IPS-NIHi7 (cell line): ENCODE measurements at regions not wholly inside any gene's neighbourhood (a gene's known extent, or its start where the extent isn't known, plus 50 kb on each side); places are given as distances from the start of the nearest gene placed in this dataset.
A peak's percentile ranks its signal among the peaks of the same experiment; 100 is the strongest.
"Not testable (repeated sequence)": the region's sequence is repeated elsewhere in the genome, so short reads cannot be mapped to it uniquely, and the experiment has no call there.

Experiments
- DNase-seq: peaks from one replicate; pipeline ENCODE4 v3.0.0; 2012; ENCODE audit warnings: mixed read lengths; ENCODE audit errors: extremely low spot score

GRCh38 chr15:95174301-95175259 lies 943.2 kb downstream of the MCTP2 start:
- DNase-seq: no peak

DNA sequence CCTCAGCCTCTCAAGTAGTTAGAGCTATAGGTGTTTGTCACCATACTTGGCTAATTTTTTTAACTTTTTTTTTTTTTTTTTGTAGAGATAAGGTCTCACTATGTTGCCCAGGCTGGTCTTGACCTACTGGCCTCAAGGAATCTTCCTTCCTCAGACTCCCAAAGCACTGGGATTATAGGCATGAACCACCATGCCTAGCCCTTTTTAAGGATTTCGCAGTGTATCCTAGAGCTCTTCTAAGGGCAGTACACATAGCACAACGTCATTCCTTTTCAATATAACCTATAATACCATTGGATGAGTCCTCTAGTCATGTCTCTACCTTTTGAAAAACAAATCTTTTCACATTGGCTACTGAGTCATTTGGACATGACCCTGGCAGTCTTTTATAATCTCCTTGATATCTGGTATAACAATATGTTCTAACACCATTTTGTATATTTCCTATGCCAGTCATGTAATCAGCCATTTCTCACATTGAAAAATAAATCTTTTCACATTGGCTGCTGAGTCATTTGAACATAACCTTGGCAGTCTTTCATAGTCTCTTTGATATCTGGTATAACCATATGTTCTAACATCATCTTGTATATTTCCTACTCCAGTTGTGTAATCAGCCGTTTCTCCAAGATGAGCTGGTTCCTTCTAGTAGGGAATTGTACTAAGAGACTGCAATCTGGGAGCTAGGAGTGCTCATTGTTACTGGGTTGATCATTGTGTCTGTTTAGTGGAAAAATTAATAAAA lies 944.7 kb downstream of the MCTP2 start:
- DNase-seq: no peak

- no peak for DNase-seq
Measured at GRCh38 chr15:95176794-95177577, 945.6 kb downstream of the MCTP2 start.

DNA sequence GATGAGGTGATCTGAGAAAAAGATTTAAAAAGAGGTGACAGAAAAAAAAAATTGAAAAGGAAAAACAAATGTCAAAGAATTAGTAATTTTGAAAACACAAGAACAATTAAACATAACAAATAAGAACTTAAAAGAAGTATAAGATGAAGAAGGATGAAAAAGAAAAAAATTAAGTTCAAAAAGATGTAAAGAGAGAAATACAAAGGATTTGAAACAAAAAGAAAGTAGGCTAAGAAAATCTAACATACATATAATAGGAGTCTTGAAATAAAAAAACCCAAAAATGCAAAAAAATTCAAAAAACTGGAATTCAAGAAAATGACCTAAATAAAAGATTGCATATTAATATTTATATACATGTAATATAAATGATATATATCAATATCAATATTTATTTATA lies 949.2 kb downstream of the MCTP2 start:
- DNase-seq: no peak

- DNase-seq: no peak
Measured at GRCh38 chr15:95182091-95182490, 950.7 kb downstream of the MCTP2 start.

DNA sequence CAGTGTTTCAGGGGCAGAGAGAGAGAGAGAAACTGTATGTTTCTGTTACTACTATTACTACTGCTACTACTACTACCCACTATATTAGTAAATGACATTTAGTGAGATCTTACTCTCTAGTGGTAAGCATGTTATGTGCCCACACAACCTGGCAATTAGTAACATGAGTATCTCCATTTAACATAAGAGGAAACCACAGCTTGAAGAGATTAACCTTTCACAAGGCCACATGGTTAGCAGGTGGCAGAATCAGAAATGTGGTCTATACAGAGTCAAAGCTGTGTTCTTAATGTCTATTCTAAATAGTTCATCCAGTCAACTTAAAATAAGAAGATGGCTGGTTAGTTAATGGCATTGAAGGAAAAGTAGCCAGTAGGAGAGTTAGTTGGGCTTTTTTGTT lies 961.6 kb downstream of the MCTP2 start:
- no peak for DNase-seq

DNA sequence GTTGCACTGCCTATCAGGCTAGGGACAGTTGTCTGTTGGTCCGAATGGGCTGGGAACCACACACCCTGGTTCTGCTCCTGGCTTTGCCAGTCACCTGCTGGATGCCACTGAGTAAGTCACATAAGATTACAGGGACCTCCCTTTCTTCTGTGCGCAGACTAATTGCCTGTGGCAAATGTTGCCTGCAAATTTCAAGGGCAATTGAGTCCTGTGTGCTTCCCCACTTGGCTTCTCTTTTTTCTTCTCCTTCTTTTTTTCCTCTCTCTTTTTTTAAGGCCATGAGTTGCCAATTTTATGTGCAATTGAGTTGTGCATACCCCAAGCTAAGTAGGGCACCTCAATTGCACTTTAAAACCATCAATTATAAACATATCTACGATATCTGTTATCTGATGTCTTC lies 963.4 kb downstream of the MCTP2 start:
- DNase-seq: no peak

DNA sequence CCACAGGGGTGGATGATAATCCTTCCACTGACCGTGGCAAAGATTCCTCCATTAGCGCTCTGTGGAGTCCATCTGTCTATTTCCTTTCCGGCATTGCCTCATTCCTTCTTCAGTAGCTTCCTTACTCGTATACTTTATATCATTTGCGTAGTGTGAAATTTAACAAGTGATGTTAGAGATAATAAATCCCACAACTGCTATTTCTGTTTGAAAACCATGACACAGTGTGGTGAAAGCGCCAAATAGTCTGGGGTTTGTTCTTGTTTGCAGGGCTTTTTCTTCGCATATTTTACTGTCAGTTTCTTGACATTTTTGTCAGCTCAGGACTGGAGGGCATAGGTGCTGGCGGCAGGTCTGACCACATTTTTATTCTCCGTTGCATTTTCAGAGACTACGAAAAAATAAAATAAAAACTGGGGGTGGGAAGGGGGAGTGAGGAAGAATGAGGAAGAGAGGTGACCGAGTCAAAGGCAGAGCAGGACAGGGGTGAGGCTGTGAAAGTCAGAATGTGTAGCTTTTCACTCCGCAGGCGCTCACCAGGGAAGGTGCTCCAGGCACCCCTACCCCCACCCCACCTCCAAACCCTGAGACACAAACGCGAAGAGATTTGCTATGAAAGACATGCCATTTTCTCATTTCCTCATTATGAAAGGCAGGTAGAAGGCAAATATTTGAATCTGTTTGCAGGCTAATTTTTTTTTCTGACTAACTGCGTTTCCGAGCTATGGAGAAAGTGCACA lies 965.0 kb downstream of the MCTP2 start:
- peak; percentile 14 for DNase-seq

- DNase-seq: no peak
Measured at GRCh38 chr15:95202569-95203349, 971.4 kb downstream of the MCTP2 start.

DNA sequence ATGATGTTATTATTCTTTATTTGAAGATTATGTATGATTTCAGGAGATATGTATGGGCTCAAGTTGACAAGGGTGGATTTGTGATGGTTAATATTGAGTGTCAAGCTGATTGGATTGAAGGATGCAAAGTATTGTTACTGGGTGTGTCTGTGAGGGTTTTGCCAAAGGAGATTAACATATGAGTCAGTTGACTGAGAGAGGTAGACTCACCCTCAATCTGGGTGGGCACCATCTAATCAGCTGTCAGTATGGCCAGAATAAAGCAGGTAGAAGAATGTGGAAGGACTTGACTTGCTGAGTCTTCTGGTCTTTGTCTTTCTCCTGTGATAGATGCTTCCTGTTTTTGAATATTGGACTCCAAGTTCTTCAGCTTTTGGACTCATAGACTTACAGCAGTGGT lies 973.7 kb downstream of the MCTP2 start:
- no peak for DNase-seq

- DNase-seq: not testable (repeated sequence)
Measured at GRCh38 chr15:95205830-95206229, 974.5 kb downstream of the MCTP2 start.

DNA sequence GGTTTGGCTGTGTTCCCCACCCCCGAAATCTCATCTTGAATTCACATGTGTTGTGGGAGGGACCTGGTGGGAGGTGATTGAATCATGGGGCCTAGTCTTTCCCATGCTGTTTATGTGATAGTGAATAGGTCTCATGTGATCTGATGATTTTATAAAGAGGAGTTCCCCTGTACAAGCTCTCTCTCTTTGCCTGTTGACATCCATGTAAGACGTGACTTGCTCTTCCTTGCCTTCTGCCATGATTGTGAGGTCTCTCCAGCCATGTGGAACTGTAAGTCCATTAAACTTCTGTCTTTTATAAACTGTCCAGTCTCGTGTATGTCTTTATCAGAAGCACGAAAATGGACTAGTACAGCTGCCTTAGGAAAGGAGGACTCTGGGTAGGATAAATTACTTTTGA lies 976.7 kb downstream of the MCTP2 start:
- no peak for DNase-seq

DNA sequence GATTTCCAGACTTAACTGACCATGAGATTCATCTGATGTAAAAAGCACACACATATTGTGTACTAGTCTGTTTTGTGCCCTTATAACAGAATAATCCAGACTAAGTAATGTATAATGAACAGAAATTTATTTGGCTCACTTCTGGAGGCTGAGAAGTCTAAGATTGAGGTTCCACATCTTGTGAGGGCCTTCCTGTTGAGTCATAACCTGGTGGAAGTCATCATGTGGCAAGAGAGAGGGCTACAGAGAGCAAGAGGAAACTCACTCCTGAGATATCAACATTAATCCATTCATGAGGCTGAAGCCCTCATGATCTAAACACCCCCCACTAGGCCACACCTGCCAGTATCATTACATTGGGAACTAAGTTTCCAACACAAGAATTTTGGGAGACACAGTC lies 977.6 kb downstream of the MCTP2 start:
- no peak for DNase-seq

DNA sequence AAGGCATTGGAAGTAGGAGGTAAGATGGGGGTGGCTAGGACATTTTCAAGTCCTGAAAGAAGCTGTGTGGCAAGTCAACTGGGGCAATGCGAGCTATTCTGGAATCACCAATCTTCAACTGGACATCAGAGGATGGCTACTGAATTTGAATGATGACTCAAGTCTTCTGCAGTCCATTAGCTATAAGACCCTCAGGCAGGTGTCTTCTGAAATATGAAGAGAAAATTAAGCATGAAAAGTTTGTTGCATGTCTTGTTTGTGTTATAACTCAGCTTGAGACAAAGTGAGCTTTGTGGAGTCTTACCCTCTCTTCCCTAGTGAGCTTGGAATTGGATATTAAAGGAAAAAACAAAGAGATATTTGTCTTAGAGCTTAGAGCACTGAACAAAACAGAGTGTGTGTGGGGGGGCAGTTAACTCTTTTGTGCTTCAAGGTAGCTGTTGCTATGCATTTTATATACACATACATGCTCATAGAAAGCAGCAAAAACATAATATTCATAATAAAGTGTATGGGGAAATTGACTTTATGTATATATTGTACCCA lies 979.1 kb downstream of the MCTP2 start:
- DNase-seq: no peak

DNA sequence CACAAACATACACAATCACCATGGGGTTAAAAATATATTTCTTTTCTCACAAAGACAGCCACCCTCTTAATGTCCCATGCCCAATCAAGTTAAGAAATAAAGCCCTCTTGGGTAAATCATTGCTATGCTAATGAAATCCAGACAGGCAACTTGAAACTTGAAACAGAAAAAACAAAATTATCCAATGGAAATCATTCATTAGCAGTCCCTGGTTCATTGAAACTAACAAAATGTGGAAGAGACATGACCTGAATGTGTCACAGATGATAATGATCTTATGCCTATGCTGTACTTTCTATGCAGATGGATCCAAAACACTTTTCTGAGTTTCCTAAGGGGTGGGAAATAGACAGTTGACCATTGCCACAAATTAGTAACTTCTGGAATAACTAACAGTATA lies 983.7 kb downstream of the MCTP2 start:
- DNase-seq: no peak

DNA sequence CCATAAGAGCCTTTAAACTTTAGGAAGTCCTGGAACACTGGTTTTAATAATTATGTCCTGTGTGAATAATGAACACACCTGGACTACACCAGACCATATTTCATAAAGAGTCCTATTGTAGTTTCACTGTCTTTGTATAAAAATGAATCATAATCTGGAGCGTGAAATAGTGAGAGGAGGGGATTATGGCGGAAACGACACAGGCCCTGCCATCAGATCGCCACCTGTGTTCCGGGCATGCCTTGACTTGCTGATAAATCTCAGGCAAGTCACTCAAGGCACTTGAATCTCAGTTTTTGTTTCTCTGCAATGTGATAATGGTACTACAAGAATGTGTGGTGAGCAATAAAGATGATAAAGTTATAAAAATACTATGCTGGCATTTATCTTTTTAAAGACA lies 995.5 kb downstream of the MCTP2 start:
- DNase-seq: no peak

DNA sequence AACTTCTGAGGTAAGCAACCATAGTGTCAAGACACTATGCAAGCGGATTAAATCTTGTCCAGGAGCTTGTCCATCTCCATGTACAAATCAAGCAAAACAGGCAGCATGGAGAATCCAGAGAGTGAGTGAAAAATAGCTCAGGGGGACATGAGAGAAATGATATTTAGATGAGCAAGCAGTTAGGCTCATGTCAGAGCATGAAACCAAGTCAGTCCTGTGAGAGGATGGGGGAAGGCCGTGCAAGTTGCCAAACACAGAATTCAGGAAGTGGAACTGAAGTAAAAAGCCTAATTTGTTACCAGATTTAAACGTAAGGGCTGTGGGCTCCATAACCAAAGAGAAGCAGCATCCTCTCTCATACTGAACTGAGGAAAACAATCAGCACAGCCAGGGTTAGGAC lies 995.9 kb downstream of the MCTP2 start:
- no peak for DNase-seq

- DNase-seq: no peak
Measured at GRCh38 chr15:95228856-95229555, 997.6 kb downstream of the MCTP2 start.

DNA sequence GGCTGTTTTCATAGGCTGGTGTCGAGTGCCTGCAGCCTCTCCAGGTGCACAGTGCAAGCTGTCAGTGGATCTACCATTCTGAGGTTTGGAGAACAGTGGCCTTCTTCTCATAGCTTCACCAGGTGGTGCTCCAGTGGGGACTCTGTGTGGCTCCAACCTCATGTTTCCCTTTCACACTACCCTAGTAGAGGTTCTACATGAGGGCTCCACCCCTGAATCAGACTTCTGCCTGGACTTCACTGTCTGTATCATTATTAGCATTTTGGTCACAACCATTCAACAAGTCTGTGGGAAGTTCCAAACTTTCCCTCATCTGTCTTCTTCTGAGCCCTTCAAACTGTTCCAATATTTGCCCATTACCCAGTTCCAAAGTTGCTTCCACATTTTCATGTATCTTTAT lies 1003.7 kb downstream of the MCTP2 start:
- no peak for DNase-seq
